ENCODE measurements at regions not wholly inside any gene's neighbourhood (a gene's known extent, or its start where the extent isn't known, plus 50 kb on each side); places are given as distances from the start of the nearest gene placed in this dataset.
"Not testable (repeated sequence)": the region's sequence is repeated elsewhere in the genome, so short reads cannot be mapped to it uniquely, and the experiment has no call there.

- H3K27me3 ChIP-seq (ENCODE audit: control insufficient read depth, insufficient read depth, low read length): peaks cover 30% of the 10 kb centered on the region
- H3K4me2 ChIP-seq (ENCODE audit: low read length); H3K4me3 ChIP-seq (ENCODE audit: low read length); H3K9ac ChIP-seq (ENCODE audit: low read depth, low read length); H3K36me3 ChIP-seq (ENCODE audit: insufficient read depth, low read length); H3K9me3 ChIP-seq (replicated peaks; ENCODE audit: low read length); H3K4me1 ChIP-seq (ENCODE audit: control insufficient read depth, insufficient read depth, low read length): not testable (repeated sequence)
Measured at GRCh38 chr11:69221636-69222035, 65.9 kb downstream of the SMIM38 start.

GRCh38 chr11:69227271-69227670 lies 66.7 kb upstream of the MYEOV start:
- H3K36me3 ChIP-seq (ENCODE audit: insufficient read depth, low read length): no peaks in the 10 kb centered on the region
- no peaks in the 10 kb centered on the region for H3K9me3 ChIP-seq (replicated peaks; ENCODE audit: low read length)
- H3K4me2 ChIP-seq (ENCODE audit: low read length): no peak overlapping the region
- H3K9ac ChIP-seq (ENCODE audit: low read depth, low read length): no peak overlapping the region
- peaks cover 47% of the 10 kb centered on the region for H3K27me3 ChIP-seq (ENCODE audit: control insufficient read depth, insufficient read depth, low read length)
- no peak overlapping the region for H3K4me3 ChIP-seq (ENCODE audit: low read length)
- no peaks in the 10 kb centered on the region for H3K4me1 ChIP-seq (ENCODE audit: control insufficient read depth, insufficient read depth, low read length)

- H3K4me3 ChIP-seq (ENCODE audit: low read length): no peak overlapping the region
- no peaks in the 10 kb centered on the region for H3K36me3 ChIP-seq (ENCODE audit: insufficient read depth, low read length)
- no peak overlapping the region for H3K4me2 ChIP-seq (ENCODE audit: low read length)
- no peaks in the 10 kb centered on the region for H3K4me1 ChIP-seq (ENCODE audit: control insufficient read depth, insufficient read depth, low read length)
- peaks cover 49% of the 10 kb centered on the region for H3K27me3 ChIP-seq (ENCODE audit: control insufficient read depth, insufficient read depth, low read length)
- no peaks in the 10 kb centered on the region for H3K9me3 ChIP-seq (replicated peaks; ENCODE audit: low read length)
- no peak overlapping the region for H3K9ac ChIP-seq (ENCODE audit: low read depth, low read length)
Measured at GRCh38 chr11:69229511-69229910, 64.4 kb upstream of the MYEOV start.

- peaks cover 54% of the 10 kb centered on the region for H3K27me3 ChIP-seq (ENCODE audit: control insufficient read depth, insufficient read depth, low read length)
- H3K9ac ChIP-seq (ENCODE audit: low read depth, low read length): no peak overlapping the region
Measured at GRCh38 chr11:69230856-69231425, 63.0 kb upstream of the MYEOV start.

GRCh38 chr11:69231466-69232018 lies 62.4 kb upstream of the MYEOV start:
- peaks cover 53% of the 10 kb centered on the region for H3K27me3 ChIP-seq (ENCODE audit: control insufficient read depth, insufficient read depth, low read length)
- H3K4me2 ChIP-seq (ENCODE audit: low read length): no peak overlapping the region
- no peak overlapping the region for H3K9ac ChIP-seq (ENCODE audit: low read depth, low read length)

More at GRCh38 chr11:69230856-69231425, 63.0 kb upstream of the MYEOV start:
- no peaks in the 10 kb centered on the region for H3K9me3 ChIP-seq (replicated peaks; ENCODE audit: low read length)
- H3K36me3 ChIP-seq (ENCODE audit: insufficient read depth, low read length): no peaks in the 10 kb centered on the region
- no peak overlapping the region for H3K4me3 ChIP-seq (ENCODE audit: low read length)
- no peak overlapping the region for H3K4me2 ChIP-seq (ENCODE audit: low read length)
- no peaks in the 10 kb centered on the region for H3K4me1 ChIP-seq (ENCODE audit: control insufficient read depth, insufficient read depth, low read length)

GRCh38 chr11:69232821-69233743 lies 60.9 kb upstream of the MYEOV start:
- Histone ChIP-seq H3K4me2 (ENCODE audit: low read length) (no peak overlapping the region), H3K4me1 (ENCODE audit: control insufficient read depth, insufficient read depth, low read length) (no peaks in the 10 kb centered on the region), H3K9me3 (replicated peaks; ENCODE audit: low read length) (no peaks in the 10 kb centered on the region), H3K4me3 (ENCODE audit: low read length) (no peak overlapping the region), H3K27me3 (ENCODE audit: control insufficient read depth, insufficient read depth, low read length) (peaks cover 47% of the 10 kb centered on the region), H3K36me3 (ENCODE audit: insufficient read depth, low read length) (no peaks in the 10 kb centered on the region), H3K9ac (ENCODE audit: low read depth, low read length) (no peak overlapping the region)

More at GRCh38 chr11:69231466-69232018, 62.4 kb upstream of the MYEOV start:
- no peaks in the 10 kb centered on the region for H3K36me3 ChIP-seq (ENCODE audit: insufficient read depth, low read length)
- no peaks in the 10 kb centered on the region for H3K9me3 ChIP-seq (replicated peaks; ENCODE audit: low read length)
- no peaks in the 10 kb centered on the region for H3K4me1 ChIP-seq (ENCODE audit: control insufficient read depth, insufficient read depth, low read length)
- no peak overlapping the region for H3K4me3 ChIP-seq (ENCODE audit: low read length)

GRCh38 chr11:69233744-69234570 lies 60.0 kb upstream of the MYEOV start:
- H3K27me3 ChIP-seq (ENCODE audit: control insufficient read depth, insufficient read depth, low read length): peaks cover 42% of the 10 kb centered on the region
- no peaks in the 10 kb centered on the region for H3K9me3 ChIP-seq (replicated peaks; ENCODE audit: low read length)
- no peak overlapping the region for H3K4me3 ChIP-seq (ENCODE audit: low read length)
- no peak overlapping the region for H3K9ac ChIP-seq (ENCODE audit: low read depth, low read length)
- H3K36me3 ChIP-seq (ENCODE audit: insufficient read depth, low read length): no peaks in the 10 kb centered on the region
- no peaks in the 10 kb centered on the region for H3K4me1 ChIP-seq (ENCODE audit: control insufficient read depth, insufficient read depth, low read length)
- H3K4me2 ChIP-seq (ENCODE audit: low read length): no peak overlapping the region

- H3K9ac ChIP-seq (ENCODE audit: low read depth, low read length): no peak overlapping the region
- H3K4me1 ChIP-seq (ENCODE audit: control insufficient read depth, insufficient read depth, low read length): no peaks in the 10 kb centered on the region
- H3K4me3 ChIP-seq (ENCODE audit: low read length): no peak overlapping the region
- no peak overlapping the region for H3K4me2 ChIP-seq (ENCODE audit: low read length)
- H3K27me3 ChIP-seq (ENCODE audit: control insufficient read depth, insufficient read depth, low read length): peaks cover 39% of the 10 kb centered on the region
- H3K9me3 ChIP-seq (replicated peaks; ENCODE audit: low read length): no peaks in the 10 kb centered on the region
- no peaks in the 10 kb centered on the region for H3K36me3 ChIP-seq (ENCODE audit: insufficient read depth, low read length)
Measured at GRCh38 chr11:69234740-69235710, 58.9 kb upstream of the MYEOV start.

- Histone ChIP-seq H3K27me3 (ENCODE audit: control insufficient read depth, insufficient read depth, low read length) (peaks cover 17% of the 10 kb centered on the region), H3K4me2 (ENCODE audit: low read length) (no peak overlapping the region), H3K9ac (ENCODE audit: low read depth, low read length) (no peak overlapping the region), H3K4me3 (ENCODE audit: low read length) (no peak overlapping the region), H3K9me3 (replicated peaks; ENCODE audit: low read length) (no peaks in the 10 kb centered on the region), H3K36me3 (ENCODE audit: insufficient read depth, low read length) (no peaks in the 10 kb centered on the region), H3K4me1 (ENCODE audit: control insufficient read depth, insufficient read depth, low read length) (no peaks in the 10 kb centered on the region)
Measured at GRCh38 chr11:69238573-69239351, 55.2 kb upstream of the MYEOV start.

GRCh38 chr11:69239641-69240040 lies 54.3 kb upstream of the MYEOV start:
- Histone ChIP-seq H3K4me1 (ENCODE audit: control insufficient read depth, insufficient read depth, low read length) (no peaks in the 10 kb centered on the region), H3K36me3 (ENCODE audit: insufficient read depth, low read length) (no peaks in the 10 kb centered on the region), H3K9ac (ENCODE audit: low read depth, low read length) (no peak overlapping the region), H3K9me3 (replicated peaks; ENCODE audit: low read length) (no peaks in the 10 kb centered on the region), H3K4me3 (ENCODE audit: low read length) (no peak overlapping the region), H3K27me3 (ENCODE audit: control insufficient read depth, insufficient read depth, low read length) (peaks cover 17% of the 10 kb centered on the region), H3K4me2 (ENCODE audit: low read length) (no peak overlapping the region)

Measured in skeletal muscle satellite cell (primary cell).